WTC11 (cell line): ENCODE measurements at regions not wholly inside any gene's neighbourhood (a gene's known extent, or its start where the extent isn't known, plus 50 kb on each side); places are given as distances from the start of the nearest gene placed in this dataset.

Experiments
- ATAC-seq: fragments of 200-7000 bp; cut with Tn5 transposase; 2 replicates; pipeline ENCODE4 v1.10.0; 2021; ENCODE audit warnings: mild to moderate bottlenecking, moderate library complexity
- CTCF ChIA-PET: fragments of 300-600 bp; sonication (Branson Sonifier 250); formaldehyde crosslinking; loops from one replicate; lab custom pipeline; 2021; ENCODE audit warnings: antibody characterized with exemption; lab: Charles Lee
- POLR2A ChIA-PET: fragments of 350-600 bp; sonication (Branson Sonifier 250); formaldehyde crosslinking; loops from one replicate; lab custom pipeline; 2021; ENCODE audit warnings: antibody characterized with exemption; lab: Charles Lee
- DNase-seq: peaks from one replicate; pipeline ENCODE4 v3.0.0; 2021; ENCODE audit warnings: low spot score
- H3K27ac Mint-ChIP-seq: 2 replicates; pipeline ENCODE4 v1.8.0; 2021; ENCODE audit warnings: mixed read lengths
- H3K27me3 Mint-ChIP-seq: 2 replicates; pipeline ENCODE4 v1.8.0; 2021; ENCODE audit warnings: low read depth, mild to moderate bottlenecking, moderate library complexity, mixed read lengths
- H3K36me3 Mint-ChIP-seq: 2 replicates; pipeline ENCODE4 v1.8.0; 2021; ENCODE audit warnings: mixed read lengths
- H3K4me1 Mint-ChIP-seq: 2 replicates; pipeline ENCODE4 v1.8.0; 2022; ENCODE audit warnings: mixed read lengths
- H3K4me3 Mint-ChIP-seq: 2 replicates; pipeline ENCODE4 v1.8.0; 2021; ENCODE audit warnings: mild to moderate bottlenecking, moderate library complexity, mixed read lengths
- H3K9me3 Mint-ChIP-seq: 2 replicates; pipeline ENCODE4 v1.8.0; 2021; ENCODE audit warnings: mixed read lengths
- GRHL2 ChIP-seq: fragments of 250-450 bp; sonication (Bioruptor Pico); IDR thresholded peaks from 2 replicates; pipeline ENCODE4 v1.8.0; 2022; ENCODE audit warnings: mild to moderate bottlenecking, moderate library complexity; ENCODE audit not compliant: insufficient replicate concordance, severe bottlenecking
- KAT7 ChIP-seq: sonication (generic); formaldehyde crosslinking; IDR thresholded peaks from 2 replicates; pipeline ENCODE4 v1.8.1; 2023; ENCODE audit warnings: missing genetic modification reagents, mild to moderate bottlenecking, borderline replicate concordance
- MYBL2 ChIP-seq: sonication (generic); formaldehyde crosslinking; IDR thresholded peaks from 2 replicates; pipeline ENCODE4 v1.8.1; 2023; ENCODE audit warnings: mild to moderate bottlenecking, moderate library complexity, missing genetic modification reagents
- NFE2L1 ChIP-seq: sonication (generic); formaldehyde crosslinking; IDR thresholded peaks from 2 replicates; pipeline ENCODE4 v1.8.1; 2023; ENCODE audit warnings: missing genetic modification reagents
- PRRX2 ChIP-seq: fragments of 250-450 bp; sonication (Bioruptor Pico); IDR thresholded peaks from 2 replicates; pipeline ENCODE4 v1.8.0; 2021; ENCODE audit warnings: mild to moderate bottlenecking
- TF ChIP-seq, protein P1 (sequence below): fragments of 250-450 bp; sonication (Bioruptor Pico); IDR thresholded peaks from 2 replicates; pipeline ENCODE4 v1.9.0; 2021; ENCODE audit warnings: mild to moderate bottlenecking
- TF ChIP-seq, protein P2 (sequence below): sonication (generic); formaldehyde crosslinking; conservative IDR thresholded peaks from 2 replicates; pipeline ENCODE4 v1.8.1; 2022; ENCODE audit warnings: mild to moderate bottlenecking, missing genetic modification reagents
- TF ChIP-seq, protein P3 (sequence below): fragments of 250-450 bp; sonication (Bioruptor Pico); conservative IDR thresholded peaks from 2 replicates; pipeline ENCODE4 v1.9.0; 2021; ENCODE audit warnings: mild to moderate bottlenecking
- TF ChIP-seq, protein P4 (sequence below): sonication (generic); formaldehyde crosslinking; IDR thresholded peaks from 2 replicates; pipeline ENCODE4 v1.8.0; 2023; ENCODE audit warnings: mild to moderate bottlenecking, missing genetic modification reagents
- TF ChIP-seq, protein P5 (sequence below): fragments of 250-450 bp; sonication (Bioruptor Pico); IDR thresholded peaks from 2 replicates; pipeline ENCODE4 v1.8.0; 2021; ENCODE audit warnings: mild to moderate bottlenecking
- TF ChIP-seq, protein P6 (sequence below): sonication (generic); formaldehyde crosslinking; IDR thresholded peaks from 2 replicates; pipeline ENCODE4 v1.8.1; 2022; ENCODE audit warnings: mild to moderate bottlenecking, moderate library complexity, missing genetic modification reagents
- TF ChIP-seq, protein P7 (sequence below): sonication (generic); formaldehyde crosslinking; IDR thresholded peaks from 2 replicates; pipeline ENCODE4 v1.8.0; 2022; ENCODE audit warnings: mild to moderate bottlenecking, missing genetic modification reagents

DNA sequence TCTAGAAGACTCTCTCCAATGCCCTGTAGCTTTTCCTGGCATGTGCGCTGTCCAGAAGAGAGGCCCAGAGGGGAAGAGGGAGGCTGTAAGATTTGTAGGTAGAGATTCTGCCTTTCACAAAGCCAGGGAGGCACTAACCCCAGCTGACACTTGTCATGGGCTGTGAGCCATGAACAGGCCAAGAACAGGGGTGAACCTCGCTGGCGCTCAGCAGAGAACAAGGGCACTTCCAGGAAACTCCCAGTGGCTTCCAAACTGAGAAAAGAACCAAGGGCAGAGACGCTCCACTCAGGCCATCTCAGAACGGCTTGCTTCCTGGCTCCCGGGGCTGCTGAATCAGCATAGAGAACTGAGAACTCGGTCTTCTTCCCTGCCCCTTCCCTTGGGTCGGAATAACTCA, 257.8 kb upstream of the ZNF32 start (continued):
- TF ChIP-seq, protein P1, sequence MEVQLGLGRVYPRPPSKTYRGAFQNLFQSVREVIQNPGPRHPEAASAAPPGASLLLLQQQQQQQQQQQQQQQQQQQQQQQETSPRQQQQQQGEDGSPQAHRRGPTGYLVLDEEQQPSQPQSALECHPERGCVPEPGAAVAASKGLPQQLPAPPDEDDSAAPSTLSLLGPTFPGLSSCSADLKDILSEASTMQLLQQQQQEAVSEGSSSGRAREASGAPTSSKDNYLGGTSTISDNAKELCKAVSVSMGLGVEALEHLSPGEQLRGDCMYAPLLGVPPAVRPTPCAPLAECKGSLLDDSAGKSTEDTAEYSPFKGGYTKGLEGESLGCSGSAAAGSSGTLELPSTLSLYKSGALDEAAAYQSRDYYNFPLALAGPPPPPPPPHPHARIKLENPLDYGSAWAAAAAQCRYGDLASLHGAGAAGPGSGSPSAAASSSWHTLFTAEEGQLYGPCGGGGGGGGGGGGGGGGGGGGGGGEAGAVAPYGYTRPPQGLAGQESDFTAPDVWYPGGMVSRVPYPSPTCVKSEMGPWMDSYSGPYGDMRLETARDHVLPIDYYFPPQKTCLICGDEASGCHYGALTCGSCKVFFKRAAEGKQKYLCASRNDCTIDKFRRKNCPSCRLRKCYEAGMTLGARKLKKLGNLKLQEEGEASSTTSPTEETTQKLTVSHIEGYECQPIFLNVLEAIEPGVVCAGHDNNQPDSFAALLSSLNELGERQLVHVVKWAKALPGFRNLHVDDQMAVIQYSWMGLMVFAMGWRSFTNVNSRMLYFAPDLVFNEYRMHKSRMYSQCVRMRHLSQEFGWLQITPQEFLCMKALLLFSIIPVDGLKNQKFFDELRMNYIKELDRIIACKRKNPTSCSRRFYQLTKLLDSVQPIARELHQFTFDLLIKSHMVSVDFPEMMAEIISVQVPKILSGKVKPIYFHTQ (CRISPR knock-in tag), result no peak
- TF ChIP-seq, all 79 proteins: peak for 0

DNA sequence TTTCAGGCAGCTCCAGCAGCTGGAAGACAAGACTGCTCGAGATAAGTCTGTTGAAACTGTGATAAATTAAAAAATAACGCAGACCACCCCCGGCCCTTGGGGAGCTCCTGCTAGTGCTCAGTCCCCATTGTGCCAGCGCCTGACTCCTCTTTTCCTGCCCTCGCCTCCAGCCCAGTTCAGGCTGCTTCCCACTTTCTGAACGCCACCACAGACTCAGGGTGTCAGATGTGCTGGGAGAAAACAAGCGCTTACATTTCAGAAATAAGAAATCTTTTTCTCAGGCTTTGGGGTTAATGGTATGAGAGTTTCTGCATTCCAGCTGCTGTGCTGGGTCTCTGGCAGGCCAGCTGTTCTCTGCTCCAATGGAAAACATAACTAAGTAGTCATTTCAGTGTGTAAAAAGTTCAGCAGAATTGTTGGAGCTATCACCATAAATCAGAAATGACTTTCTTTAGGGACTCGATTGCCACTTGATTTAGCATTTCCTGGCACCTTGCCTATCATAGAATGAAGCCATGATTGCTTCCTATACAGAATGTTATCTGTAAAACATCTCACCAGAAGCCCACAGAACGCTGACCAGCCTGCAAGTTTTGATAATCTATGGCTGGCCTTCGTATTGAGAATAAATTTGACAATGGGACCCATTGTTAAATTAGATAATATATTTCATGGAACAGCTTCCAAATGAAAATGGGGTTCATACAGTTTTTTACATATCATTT, 257.0 kb upstream of the ZNF32 start:
- Mint-ChIP-seq H3K9me3 (no peaks in the 10 kb centered on the region), H3K4me1 (peaks cover 14% of the 10 kb centered on the region), H3K27ac (no peak overlapping the region), H3K4me3 (no peak overlapping the region), H3K27me3 (no peaks in the 10 kb centered on the region), H3K36me3 (no peaks in the 10 kb centered on the region)
- ATAC-seq (no peak), DNase-seq (no peak)
- POLR2A ChIA-PET, result no interaction called here
- no peak for TF ChIP-seq GRHL2 (CRISPR knock-in tag)
- TF ChIP-seq, protein P2, sequence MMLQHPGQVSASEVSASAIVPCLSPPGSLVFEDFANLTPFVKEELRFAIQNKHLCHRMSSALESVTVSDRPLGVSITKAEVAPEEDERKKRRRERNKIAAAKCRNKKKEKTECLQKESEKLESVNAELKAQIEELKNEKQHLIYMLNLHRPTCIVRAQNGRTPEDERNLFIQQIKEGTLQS, result no peak
- TF ChIP-seq, protein P3, sequence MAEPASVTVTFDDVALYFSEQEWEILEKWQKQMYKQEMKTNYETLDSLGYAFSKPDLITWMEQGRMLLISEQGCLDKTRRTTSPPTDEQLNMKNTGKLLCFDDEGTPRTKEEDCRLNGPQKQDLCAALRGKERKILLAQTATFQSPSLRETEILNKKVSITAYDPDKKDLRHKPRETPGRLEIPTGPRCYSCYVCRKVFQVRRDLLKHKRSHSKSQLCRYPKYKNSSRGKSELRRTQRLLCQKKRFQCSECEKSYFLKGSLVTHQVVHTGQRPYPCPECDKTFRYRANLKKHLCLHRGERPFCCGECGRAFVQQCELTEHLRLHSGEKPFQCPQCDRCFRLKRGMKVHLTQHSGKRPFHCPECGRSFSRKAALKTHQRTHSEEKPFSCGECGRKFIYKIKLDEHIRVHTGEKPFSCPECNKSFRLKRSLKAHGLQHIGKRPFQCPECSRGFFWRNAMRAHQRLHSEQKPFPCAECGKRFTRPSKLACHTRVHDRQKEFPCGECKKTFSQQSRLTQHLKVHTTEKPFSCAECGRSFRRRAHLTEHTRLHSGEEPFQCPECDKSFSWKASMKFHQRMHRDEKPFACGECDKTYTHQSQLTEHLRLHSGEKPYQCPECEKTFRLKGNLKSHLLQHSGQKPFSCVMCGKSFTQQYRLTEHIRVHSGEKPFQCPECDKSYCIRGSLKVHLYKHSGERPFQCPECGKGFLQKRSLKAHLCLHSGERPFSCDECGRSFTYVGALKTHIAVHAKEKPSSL (CRISPR knock-in tag), result no peak
- TF ChIP-seq, protein P4, sequence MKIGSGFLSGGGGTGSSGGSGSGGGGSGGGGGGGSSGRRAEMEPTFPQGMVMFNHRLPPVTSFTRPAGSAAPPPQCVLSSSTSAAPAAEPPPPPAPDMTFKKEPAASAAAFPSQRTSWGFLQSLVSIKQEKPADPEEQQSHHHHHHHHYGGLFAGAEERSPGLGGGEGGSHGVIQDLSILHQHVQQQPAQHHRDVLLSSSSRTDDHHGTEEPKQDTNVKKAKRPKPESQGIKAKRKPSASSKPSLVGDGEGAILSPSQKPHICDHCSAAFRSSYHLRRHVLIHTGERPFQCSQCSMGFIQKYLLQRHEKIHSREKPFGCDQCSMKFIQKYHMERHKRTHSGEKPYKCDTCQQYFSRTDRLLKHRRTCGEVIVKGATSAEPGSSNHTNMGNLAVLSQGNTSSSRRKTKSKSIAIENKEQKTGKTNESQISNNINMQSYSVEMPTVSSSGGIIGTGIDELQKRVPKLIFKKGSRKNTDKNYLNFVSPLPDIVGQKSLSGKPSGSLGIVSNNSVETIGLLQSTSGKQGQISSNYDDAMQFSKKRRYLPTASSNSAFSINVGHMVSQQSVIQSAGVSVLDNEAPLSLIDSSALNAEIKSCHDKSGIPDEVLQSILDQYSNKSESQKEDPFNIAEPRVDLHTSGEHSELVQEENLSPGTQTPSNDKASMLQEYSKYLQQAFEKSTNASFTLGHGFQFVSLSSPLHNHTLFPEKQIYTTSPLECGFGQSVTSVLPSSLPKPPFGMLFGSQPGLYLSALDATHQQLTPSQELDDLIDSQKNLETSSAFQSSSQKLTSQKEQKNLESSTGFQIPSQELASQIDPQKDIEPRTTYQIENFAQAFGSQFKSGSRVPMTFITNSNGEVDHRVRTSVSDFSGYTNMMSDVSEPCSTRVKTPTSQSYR (CRISPR knock-in tag), result no peak
- TF ChIP-seq, protein P5, sequence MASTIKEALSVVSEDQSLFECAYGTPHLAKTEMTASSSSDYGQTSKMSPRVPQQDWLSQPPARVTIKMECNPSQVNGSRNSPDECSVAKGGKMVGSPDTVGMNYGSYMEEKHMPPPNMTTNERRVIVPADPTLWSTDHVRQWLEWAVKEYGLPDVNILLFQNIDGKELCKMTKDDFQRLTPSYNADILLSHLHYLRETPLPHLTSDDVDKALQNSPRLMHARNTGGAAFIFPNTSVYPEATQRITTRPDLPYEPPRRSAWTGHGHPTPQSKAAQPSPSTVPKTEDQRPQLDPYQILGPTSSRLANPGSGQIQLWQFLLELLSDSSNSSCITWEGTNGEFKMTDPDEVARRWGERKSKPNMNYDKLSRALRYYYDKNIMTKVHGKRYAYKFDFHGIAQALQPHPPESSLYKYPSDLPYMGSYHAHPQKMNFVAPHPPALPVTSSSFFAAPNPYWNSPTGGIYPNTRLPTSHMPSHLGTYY (CRISPR knock-in tag), result no peak
- CTCF ChIA-PET, result interaction anchor here (0.8 to 2.2 kb wide), 2 partner anchors 20 to 215 kb away, joined by 3 to 9 read pairs; no protein-coding TSS in a partner anchor

DNA sequence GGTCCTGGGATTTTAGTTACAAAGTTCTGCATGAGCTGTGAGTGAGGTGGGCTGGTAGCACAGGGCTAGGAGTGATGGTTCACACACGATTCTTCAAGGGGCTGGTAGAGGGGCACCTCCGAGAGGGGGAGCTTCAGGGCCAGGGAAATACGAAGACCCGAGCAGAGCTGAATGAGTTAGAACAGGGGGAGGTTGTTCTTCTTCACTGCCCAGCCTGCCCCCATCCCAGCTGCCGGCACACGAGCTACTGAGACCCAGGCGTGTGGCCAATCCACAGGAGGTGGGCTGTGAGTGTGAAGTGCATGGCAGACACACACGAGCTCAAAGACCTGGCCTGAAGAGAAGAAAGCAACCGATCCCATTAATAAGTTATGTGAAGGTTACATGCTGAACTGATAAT, 256.2 kb upstream of the ZNF32 start:
- TF ChIP-seq MYBL2 (no peak), PRRX2 (CRISPR knock-in tag) (no peak), NFE2L1 (no peak), KAT7 (CRISPR knock-in tag) (no peak)
- TF ChIP-seq, protein P6, sequence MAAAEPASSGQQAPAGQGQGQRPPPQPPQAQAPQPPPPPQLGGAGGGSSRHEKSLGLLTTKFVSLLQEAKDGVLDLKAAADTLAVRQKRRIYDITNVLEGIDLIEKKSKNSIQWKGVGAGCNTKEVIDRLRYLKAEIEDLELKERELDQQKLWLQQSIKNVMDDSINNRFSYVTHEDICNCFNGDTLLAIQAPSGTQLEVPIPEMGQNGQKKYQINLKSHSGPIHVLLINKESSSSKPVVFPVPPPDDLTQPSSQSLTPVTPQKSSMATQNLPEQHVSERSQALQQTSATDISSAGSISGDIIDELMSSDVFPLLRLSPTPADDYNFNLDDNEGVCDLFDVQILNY (CRISPR knock-in tag), result no peak
- TF ChIP-seq, protein P7, sequence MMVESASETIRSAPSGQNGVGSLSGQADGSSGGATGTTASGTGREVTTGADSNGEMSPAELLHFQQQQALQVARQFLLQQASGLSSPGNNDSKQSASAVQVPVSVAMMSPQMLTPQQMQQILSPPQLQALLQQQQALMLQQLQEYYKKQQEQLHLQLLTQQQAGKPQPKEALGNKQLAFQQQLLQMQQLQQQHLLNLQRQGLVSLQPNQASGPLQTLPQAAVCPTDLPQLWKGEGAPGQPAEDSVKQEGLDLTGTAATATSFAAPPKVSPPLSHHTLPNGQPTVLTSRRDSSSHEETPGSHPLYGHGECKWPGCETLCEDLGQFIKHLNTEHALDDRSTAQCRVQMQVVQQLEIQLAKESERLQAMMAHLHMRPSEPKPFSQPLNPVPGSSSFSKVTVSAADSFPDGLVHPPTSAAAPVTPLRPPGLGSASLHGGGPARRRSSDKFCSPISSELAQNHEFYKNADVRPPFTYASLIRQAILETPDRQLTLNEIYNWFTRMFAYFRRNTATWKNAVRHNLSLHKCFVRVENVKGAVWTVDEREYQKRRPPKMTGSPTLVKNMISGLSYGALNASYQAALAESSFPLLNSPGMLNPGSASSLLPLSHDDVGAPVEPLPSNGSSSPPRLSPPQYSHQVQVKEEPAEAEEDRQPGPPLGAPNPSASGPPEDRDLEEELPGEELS (CRISPR knock-in tag), result no peak
- ChIA-PET POLR2A (interaction anchor here (0.7 kb wide), 1 partner anchor 123 kb away, joined by 5 read pairs; no protein-coding TSS in a partner anchor), CTCF (interaction anchor here (0.7 to 2.2 kb wide), 2 partner anchors 215 to 235 kb away, joined by 5 to 9 read pairs; no protein-coding TSS in a partner anchor)
- H3K9me3 Mint-ChIP-seq, result no peaks in the 10 kb centered on the region
- peaks cover 10% of the 10 kb centered on the region for H3K4me1 Mint-ChIP-seq
- ATAC-seq (peak; percentile 50), DNase-seq (no peak)
- no peaks in the 10 kb centered on the region for H3K36me3 Mint-ChIP-seq
- H3K4me3 Mint-ChIP-seq, result no peak overlapping the region
- H3K27ac Mint-ChIP-seq, result no peak overlapping the region
- H3K27me3 Mint-ChIP-seq, result no peaks in the 10 kb centered on the region
